Naive B cell (primary cell): ENCODE measurements at regions not wholly inside any gene's neighbourhood (a gene's known extent, or its start where the extent isn't known, plus 50 kb on each side); places are given as distances from the start of the nearest gene placed in this dataset.
A peak's percentile ranks its signal among the peaks of the same experiment; 100 is the strongest.
"Not testable (repeated sequence)": the region's sequence is repeated elsewhere in the genome, so short reads cannot be mapped to it uniquely, and the experiment has no call there.

Experiments
- ATAC-seq, 2 donors: fragments of 150-1000 bp; cut with Tn5 transposase; 2 replicates each; pipeline ENCODE4 v1.10.0; 2021; ENCODE audit warnings: low read depth in 2 of 2, mild to moderate bottlenecking in 2 of 2, moderate library complexity in 2 of 2
- DNase-seq: peaks from one replicate; pipeline ENCODE4 v3.0.0; 2022
- H3K27ac Mint-ChIP-seq, 6 donors: one replicate each; pipeline ENCODE4 v1.8.0; 2020 to 2022; ENCODE audit warnings: mild to moderate bottlenecking in 6 of 6, mixed read lengths in 6 of 6, moderate library complexity in 5 of 6, inconsistent platforms in 2 of 6
- H3K27me3 Mint-ChIP-seq, 3 donors: one replicate each; pipeline ENCODE4 v1.8.0; 2021 to 2022; ENCODE audit warnings: mixed read lengths in 3 of 3, mild to moderate bottlenecking in 1 of 3
- H3K36me3 Mint-ChIP-seq, 2 donors: one replicate each; pipeline ENCODE4 v1.8.0; 2020 to 2022; ENCODE audit warnings: mixed read lengths in 2 of 2, inconsistent platforms in 1 of 2, mild to moderate bottlenecking in 1 of 2
- H3K4me1 Mint-ChIP-seq, 3 donors: one replicate each; pipeline ENCODE4 v1.8.0; 2020 to 2022; ENCODE audit warnings: mixed read lengths in 3 of 3, inconsistent platforms in 1 of 3, mild to moderate bottlenecking in 1 of 3, moderate library complexity in 1 of 3
- H3K4me3 Mint-ChIP-seq, 8 donors: one replicate each; pipeline ENCODE4 v1.8.0; 2020 to 2022; ENCODE audit warnings: mild to moderate bottlenecking in 8 of 8, mixed read lengths in 8 of 8, moderate library complexity in 8 of 8, inconsistent platforms in 2 of 8
- H3K9me3 Mint-ChIP-seq, 7 donors: one replicate each; pipeline ENCODE4 v1.8.0; 2020 to 2022; ENCODE audit warnings: mixed read lengths in 7 of 7, mild to moderate bottlenecking in 5 of 7, inconsistent platforms in 2 of 7, moderate library complexity in 1 of 7

DNA sequence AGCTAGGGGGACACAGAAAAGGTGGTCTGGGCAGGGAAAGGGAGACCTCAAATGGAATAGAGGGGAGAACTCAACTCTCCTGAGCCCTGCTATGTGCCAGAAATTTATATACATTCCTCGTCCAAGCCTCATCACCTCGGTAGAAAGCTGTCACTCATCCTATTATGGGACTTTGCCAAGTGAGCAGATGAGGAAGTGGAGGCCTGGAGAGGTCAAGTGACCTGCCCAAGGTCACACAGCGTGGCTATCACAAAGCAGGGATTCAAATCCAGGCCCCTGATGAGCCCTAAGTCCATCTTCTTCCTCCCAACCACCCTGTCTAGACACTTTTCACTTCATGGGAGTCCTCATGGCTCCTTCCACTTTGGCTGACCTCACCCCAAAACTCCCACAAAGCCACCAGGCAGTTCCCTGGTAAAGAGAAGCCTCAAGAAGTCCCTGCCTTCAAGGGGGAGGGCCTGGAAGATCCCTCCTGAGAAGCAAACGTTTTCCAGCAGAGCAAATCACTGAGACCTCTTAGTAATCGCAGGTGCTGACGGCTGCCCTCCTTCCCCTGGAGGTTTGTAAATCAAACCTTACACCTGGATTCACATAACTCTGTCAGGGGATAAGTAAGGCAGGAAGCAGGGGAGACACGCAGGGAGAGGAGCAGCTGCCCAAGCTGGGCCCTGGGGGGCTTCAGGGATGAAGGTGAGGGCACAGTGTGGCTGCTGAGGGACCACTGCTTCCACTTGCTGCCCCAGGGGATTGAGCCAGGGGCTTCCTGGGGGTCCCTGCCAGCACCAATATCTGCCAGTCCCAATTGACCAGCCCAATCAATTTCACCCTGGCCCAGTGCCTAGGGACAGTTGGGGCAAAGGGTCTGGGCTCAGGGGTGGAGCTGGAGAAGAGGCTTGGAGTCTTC is 351.2 kb downstream of the MATN1 start:
- Mint-ChIP-seq H3K27me3 (peaks cover 15 to 30% (median 24%) of the 10 kb centered on the region in 3 donors), H3K4me1 (no peaks in the 10 kb centered on the region), H3K36me3 (no peaks in the 10 kb centered on the region), H3K9me3 (peaks cover 0 to 5% (median 0%) of the 10 kb centered on the region in 7 donors), H3K4me3 (no peak overlapping the region), H3K27ac (no peak overlapping the region)
- DNase-seq (no peak), ATAC-seq (no peak)

DNA sequence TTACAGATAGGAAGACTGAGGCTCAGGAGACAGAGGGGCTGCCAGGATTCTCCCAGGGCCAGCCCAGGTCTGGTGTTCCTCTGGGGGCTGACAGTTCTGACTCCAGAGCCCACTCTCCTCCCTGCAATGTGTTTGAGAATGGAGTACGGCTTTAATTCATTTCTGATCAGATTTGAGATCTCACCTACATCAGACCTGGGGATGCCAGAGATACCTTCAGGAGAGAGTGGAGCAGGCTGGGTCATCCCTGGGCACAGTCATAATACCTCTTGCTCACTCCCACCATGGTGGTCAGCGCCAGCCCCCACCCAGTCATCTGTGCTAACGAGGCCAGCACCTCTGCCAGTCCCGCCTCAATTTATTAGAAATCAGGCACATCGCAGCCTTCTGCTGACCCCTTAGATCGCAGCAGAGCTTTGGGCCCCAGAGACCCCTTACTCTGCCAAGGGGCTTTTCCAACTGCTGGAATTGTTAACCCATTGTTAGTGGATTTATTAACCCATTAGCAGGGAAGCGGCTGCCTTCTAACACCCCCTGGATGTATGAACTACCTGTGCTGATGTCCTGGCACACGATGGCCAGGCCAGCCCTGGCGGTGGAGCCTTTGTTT is 352.1 kb downstream of the MATN1 start:
- DNase-seq: no peak
- peaks cover 12 to 24% (median 20%) of the 10 kb centered on the region in 3 donors for H3K27me3 Mint-ChIP-seq
- ATAC-seq: no peak
- no peaks in the 10 kb centered on the region for H3K36me3 Mint-ChIP-seq
- no peaks in the 10 kb centered on the region for H3K4me1 Mint-ChIP-seq
- H3K9me3 Mint-ChIP-seq: peaks cover 0 to 5% (median 0%) of the 10 kb centered on the region in 7 donors
- H3K27ac Mint-ChIP-seq: no peak overlapping the region
- no peak overlapping the region for H3K4me3 Mint-ChIP-seq

DNA sequence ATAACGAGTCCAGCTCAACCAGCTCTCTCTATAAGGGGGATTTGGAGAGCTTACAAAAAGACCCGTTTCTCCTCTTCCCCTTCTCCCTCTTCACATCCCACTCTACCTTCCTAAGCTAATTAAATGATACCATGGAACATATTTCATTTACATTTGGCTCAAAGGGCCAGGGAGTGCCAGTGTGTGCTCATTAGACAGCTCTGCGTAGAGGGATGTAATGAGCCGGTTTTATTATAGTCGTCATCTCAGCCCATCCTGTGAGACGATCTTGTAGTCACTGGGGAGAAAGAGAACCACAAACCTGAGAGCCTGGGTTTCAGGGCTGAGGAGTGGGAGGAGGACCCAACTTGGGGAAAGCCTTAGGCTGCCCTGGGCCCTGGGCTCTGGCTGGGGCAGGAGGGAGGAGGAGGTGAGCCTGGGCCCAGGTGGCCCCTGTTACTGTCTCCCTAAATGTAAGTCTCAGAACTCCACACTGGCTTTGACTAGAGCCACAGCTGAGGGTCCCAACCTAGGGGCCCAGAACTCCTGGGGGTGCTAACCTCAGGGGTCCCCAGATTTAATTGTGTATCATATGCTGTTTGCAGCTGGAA is 354.6 kb downstream of the MATN1 start:
- Mint-ChIP-seq H3K36me3 (no peaks in the 10 kb centered on the region), H3K9me3 (peaks cover 0 to 5% (median 0%) of the 10 kb centered on the region in 7 donors), H3K4me1 (no peaks in the 10 kb centered on the region), H3K27me3 (peaks cover 14 to 20% (median 15%) of the 10 kb centered on the region in 3 donors), H3K4me3 (no peak overlapping the region), H3K27ac (no peak overlapping the region)
- no peak for DNase-seq
- no peak for ATAC-seq

DNA sequence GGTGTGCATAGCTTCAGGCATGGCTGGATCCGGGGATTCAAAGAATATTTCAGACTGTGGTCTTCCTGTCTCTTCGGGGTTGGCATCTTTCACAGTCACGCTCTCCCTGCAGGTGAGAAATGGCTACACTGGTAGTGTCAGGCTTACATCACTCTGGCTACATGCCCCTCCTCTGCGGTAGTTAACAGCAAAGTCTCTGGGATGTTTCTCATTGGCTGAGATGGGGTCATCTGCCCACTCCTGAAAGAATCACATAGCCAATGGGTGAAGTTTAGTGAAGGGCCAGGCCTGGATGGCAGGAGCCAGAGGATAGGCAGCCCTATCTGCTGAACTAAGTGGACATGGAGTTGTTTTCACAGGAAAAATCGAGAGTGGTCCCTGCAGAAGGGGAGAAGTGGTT is 356.5 kb downstream of the MATN1 start:
- no peak overlapping the region for H3K27ac Mint-ChIP-seq
- H3K4me3 Mint-ChIP-seq: no peak overlapping the region
- H3K27me3 Mint-ChIP-seq: peaks cover 15 to 29% (median 17%) of the 10 kb centered on the region in 3 donors
- DNase-seq (no peak), ATAC-seq (no peak)
- no peaks in the 10 kb centered on the region for H3K4me1 Mint-ChIP-seq
- H3K9me3 Mint-ChIP-seq: peaks cover 0 to 5% (median 0%) of the 10 kb centered on the region in 7 donors
- no peaks in the 10 kb centered on the region for H3K36me3 Mint-ChIP-seq

DNA sequence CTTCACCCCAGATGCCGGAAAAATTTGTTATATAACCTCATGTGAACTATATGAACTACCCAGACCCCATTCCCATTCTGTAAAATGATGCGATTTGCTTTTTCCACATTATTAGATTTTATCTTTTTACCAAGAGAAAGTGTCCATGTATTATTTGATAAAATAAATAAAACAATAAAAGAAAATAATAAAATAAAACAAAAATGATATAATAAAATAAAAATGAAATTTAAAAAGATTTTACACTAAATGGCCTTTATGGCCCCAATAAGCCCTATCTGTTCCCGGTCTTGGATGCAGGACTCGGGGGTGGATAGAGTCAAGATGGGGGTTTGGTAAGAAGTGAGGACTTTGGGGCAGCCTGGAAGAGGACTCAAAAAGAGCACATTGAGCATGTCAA is 357.2 kb downstream of the MATN1 start:
- ATAC-seq: no peak
- Mint-ChIP-seq H3K9me3 (peaks cover 0 to 5% (median 0%) of the 10 kb centered on the region in 7 donors), H3K27ac (no peak overlapping the region), H3K4me1 (no peaks in the 10 kb centered on the region), H3K36me3 (no peaks in the 10 kb centered on the region), H3K4me3 (no peak overlapping the region), H3K27me3 (peaks cover 15 to 30% (median 17%) of the 10 kb centered on the region in 3 donors)
- no peak for DNase-seq

DNA sequence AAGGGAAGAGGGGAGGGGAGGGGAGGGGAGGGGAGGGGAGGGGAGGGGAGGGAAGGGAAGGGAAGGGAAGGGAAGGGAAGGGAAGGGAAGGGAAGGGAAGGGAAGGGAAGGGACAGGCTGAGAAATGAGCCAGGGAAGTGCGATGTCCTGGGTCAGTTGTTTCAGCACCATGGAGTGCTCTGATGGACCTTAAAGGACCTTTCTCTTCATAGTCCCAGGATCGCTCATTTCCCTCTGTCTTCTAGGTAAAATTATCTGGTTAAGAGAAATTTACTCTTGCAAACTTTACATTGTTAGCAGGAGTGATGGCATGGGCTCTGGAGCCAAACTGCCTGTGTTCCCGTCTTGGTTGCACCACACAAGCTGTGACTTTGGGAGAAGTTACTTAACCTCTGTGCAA is 357.8 kb downstream of the MATN1 start:
- H3K4me3 Mint-ChIP-seq: no peak overlapping the region
- H3K27me3 Mint-ChIP-seq: peaks cover 15 to 25% (median 17%) of the 10 kb centered on the region in 3 donors
- no peak for DNase-seq
- no peak for ATAC-seq
- H3K9me3 Mint-ChIP-seq: peaks cover 0 to 5% (median 0%) of the 10 kb centered on the region in 7 donors
- H3K36me3 Mint-ChIP-seq: no peaks in the 10 kb centered on the region
- no peak overlapping the region for H3K27ac Mint-ChIP-seq
- no peaks in the 10 kb centered on the region for H3K4me1 Mint-ChIP-seq

DNA sequence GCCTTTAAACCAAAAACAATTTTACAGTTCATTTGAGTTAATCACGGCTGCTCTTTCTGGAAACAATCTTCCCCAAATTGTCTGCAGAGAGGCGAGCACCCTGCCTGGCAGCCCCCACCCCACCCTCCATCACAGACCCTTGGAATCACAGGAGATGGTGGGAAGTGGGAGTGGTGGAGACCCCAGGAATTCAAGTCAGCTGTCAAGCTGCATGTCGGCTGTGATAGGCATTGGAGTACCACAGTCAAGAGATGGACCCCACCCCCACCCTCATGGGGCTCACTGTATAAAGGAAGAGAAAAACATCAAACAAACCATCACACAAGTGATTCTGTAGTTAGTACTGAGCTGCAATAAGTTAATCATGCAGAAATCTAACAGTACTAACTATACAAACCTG is 360.4 kb downstream of the MATN1 start:
- Mint-ChIP-seq H3K27ac (no peak overlapping the region), H3K4me1 (no peaks in the 10 kb centered on the region), H3K27me3 (peaks cover 13 to 28% (median 28%) of the 10 kb centered on the region in 3 donors), H3K4me3 (no peak overlapping the region), H3K9me3 (peaks cover 0 to 5% (median 0%) of the 10 kb centered on the region in 7 donors), H3K36me3 (no peaks in the 10 kb centered on the region)
- DNase-seq (no peak), ATAC-seq (no peak)

DNA sequence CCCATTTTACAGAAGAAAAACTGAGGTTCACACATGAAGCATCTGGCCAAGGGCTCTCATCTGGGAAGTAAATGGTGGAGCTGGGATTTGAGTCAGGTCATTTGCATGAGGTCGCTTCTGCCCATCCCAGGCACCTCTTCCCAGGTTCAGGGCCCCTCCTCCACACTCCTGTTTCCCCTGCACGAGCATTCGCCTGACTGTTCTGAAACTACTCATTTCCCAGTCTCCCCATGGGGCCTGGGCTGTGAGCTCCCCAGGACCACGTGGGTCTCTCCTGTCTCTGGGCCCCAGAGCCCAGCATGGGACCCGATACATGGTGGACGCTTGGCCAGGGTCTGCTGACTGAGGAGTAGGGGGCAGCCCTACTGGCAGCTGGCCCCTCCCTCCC is 360.8 kb downstream of the MATN1 start:
- H3K4me3 Mint-ChIP-seq: peak overlapping the region in 1 of 8 donors; percentile 37
- H3K36me3 Mint-ChIP-seq: no peaks in the 10 kb centered on the region
- no peak overlapping the region for H3K27ac Mint-ChIP-seq
- ATAC-seq (no peak), DNase-seq (no peak)
- H3K27me3 Mint-ChIP-seq: peaks cover 9 to 28% (median 28%) of the 10 kb centered on the region in 3 donors
- H3K4me1 Mint-ChIP-seq: no peaks in the 10 kb centered on the region
- peaks cover 0 to under 1% (median 0%) of the 10 kb centered on the region in 7 donors for H3K9me3 Mint-ChIP-seq

DNA sequence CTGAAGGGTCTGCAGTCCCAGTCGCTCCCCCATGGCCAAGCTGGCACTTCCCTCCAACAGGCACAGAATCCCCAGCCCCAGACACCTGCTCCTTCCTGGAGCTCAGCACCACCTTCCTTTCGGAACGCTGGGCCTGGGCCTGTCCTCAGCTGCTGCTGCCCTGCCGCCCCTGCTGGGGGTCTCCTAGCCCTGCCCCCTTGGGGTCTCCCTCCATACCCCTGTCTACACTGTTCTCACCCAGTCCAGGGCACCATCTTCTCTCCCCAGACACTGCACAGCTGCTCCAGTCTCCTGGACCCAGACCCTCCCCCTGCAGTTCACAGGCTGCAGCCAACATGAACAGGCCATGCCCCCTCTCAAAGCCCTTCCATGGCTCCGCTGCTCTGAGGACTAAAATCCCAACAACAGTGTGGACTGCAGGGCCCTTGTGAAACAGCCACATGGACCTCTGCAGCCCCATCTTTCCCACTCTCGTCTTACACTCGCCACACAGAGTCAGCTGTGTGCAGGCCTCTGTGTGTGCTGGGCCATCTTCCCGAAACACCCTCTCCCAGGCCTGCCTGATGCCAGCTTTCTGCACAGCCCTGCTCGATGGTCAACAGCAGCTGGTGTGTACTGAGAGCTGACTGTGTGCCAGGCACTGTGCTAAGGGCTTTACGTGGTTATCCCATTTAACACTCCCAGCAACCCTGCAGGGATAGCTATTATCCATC is 361.3 kb downstream of the MATN1 start:
- Mint-ChIP-seq H3K4me3 (peak overlapping the region in 1 of 8 donors; percentile 37), H3K27me3 (peaks cover 8 to 30% (median 30%) of the 10 kb centered on the region in 3 donors)
- not testable (repeated sequence) for H3K27ac Mint-ChIP-seq, H3K4me1 Mint-ChIP-seq, ATAC-seq, H3K36me3 Mint-ChIP-seq, DNase-seq, H3K9me3 Mint-ChIP-seq

DNA sequence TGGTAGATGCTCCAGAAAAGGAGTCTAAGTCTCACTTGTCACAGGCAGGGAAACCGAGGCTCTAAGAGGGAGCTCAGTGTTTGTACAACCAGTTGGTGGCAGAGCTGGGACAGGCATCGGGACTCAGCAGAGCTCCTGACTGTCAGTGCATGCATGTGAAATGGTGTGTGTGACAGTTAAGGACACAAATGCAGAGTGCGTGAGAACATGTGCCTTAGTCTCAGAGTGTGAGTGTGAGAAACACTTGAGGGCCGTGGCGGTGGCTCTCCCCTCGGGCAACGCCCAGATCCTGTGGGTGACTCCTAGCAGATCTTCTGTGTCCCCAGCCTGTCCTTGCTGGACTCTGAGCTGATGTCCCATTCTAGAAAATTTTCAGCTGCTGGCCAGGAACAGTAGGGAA is 362.6 kb downstream of the MATN1 start:
- Mint-ChIP-seq H3K9me3 (no peaks in the 10 kb centered on the region), H3K4me3 (no peak overlapping the region)

DNA sequence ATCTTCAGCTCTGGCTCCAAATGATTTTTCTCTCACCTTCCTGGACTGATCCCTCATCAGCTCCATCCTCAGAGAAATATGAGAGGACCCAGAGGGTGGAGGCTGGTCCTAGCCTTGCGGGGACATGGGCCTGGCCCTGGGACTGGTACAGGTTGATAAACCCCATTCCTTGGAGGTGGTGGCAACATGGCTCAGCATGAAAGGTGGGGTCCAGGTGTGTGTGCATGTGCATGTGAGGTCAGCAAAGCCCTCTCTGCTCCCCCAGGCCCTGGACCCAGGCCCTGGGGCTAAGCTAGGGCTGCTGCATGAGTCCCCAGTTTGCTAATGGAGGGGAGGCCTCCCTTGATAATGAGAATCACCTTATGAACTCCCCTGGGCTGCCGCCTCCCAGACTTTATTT is 363.1 kb downstream of the MATN1 start:
- Mint-ChIP-seq H3K36me3 (no peaks in the 10 kb centered on the region), H3K4me1 (no peaks in the 10 kb centered on the region), H3K27ac (no peak overlapping the region), H3K4me3 (no peak overlapping the region), H3K9me3 (no peaks in the 10 kb centered on the region), H3K27me3 (peaks cover 15 to 46% (median 40%) of the 10 kb centered on the region in 3 donors)
- ATAC-seq (no peak), DNase-seq (no peak)

More for the DNA sequence above, 362.6 kb downstream of the MATN1 start:
- Mint-ChIP-seq H3K27ac (no peak overlapping the region), H3K27me3 (peaks cover 12 to 42% (median 37%) of the 10 kb centered on the region in 3 donors), H3K4me1 (no peaks in the 10 kb centered on the region), H3K36me3 (no peaks in the 10 kb centered on the region)
- ATAC-seq (no peak), DNase-seq (no peak)

DNA sequence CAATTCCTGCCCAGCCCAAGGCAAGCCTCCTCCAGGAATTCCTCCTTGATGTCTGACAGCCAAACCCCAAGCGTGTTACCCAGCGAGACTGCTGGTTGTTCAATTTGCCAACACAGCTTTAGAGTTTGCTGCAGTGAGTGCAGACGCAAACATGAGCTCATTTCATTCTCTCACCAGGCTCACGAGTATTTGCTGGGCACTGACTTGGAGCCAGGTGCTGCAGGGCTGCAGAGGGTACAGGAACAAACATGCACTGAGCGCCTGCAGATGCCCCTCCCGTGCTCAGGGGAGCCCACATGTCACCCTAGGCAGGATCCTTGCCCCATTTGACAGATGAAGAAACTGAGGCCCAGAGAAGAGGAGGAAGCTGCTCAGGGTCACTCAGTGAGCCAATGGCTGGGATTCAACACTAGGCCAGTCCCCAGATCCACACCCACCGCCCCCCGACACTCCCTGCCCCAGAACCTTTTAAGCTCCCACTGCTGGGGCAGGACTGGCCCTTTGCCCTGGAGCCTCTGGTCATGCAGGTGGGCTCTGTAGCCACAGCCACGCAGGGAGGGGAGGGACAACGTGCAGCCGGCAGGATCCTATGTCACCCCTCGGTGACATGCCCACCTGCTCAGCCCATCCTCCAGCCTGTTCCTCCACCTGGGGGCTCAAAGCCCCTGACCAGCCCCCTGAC is 363.7 kb downstream of the MATN1 start:
- no peak overlapping the region for H3K4me3 Mint-ChIP-seq
- ATAC-seq (no peak), DNase-seq (no peak)
- no peaks in the 10 kb centered on the region for H3K4me1 Mint-ChIP-seq
- no peaks in the 10 kb centered on the region for H3K36me3 Mint-ChIP-seq
- H3K27me3 Mint-ChIP-seq: peaks cover 16 to 46% (median 40%) of the 10 kb centered on the region in 3 donors
- peak overlapping the region in 1 of 6 donors; percentile 33 for H3K27ac Mint-ChIP-seq
- no peaks in the 10 kb centered on the region for H3K9me3 Mint-ChIP-seq

DNA sequence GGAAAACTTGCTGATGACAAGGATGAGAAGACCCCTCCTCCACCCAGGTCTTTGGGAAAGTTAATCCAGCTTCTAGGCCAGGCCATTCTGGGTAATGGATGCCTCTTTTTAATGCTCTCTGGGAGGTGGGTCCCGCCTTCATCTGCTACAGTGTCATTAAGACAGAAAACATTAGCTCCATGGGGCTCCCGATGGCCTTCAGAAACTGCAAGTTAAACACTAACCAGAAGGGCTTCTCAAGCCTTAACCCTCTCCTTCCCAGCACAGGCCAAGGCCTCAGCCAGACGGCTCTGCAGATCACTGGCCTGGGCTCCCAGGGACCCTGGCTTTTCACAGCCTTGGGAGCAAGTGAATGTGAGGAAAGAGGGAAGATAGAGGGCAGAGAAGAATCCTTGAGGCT is 364.9 kb downstream of the MATN1 start:
- no peaks in the 10 kb centered on the region for H3K4me1 Mint-ChIP-seq
- no peak for DNase-seq
- H3K27me3 Mint-ChIP-seq: peaks cover 18 to 49% (median 42%) of the 10 kb centered on the region in 3 donors
- H3K9me3 Mint-ChIP-seq: no peaks in the 10 kb centered on the region
- H3K4me3 Mint-ChIP-seq: no peak overlapping the region
- no peak for ATAC-seq
- H3K27ac Mint-ChIP-seq: no peak overlapping the region
- H3K36me3 Mint-ChIP-seq: no peaks in the 10 kb centered on the region
